ENCODE measurements at regions not wholly inside any gene's neighbourhood (a gene's known extent, or its start where the extent isn't known, plus 50 kb on each side); places are given as distances from the start of the nearest gene placed in this dataset.

GRCh38 chr11:34812905-34813576, 103.1 kb downstream of the APIP start:
- Histone ChIP-seq H3K27me3 (replicated peaks in 1 of 7) (peaks cover 0 to 7% (median 0%) of the 10 kb centered on the region in 7 donors), H3K9me3 (peaks cover 3 to 23% (median 20%) of the 10 kb centered on the region in 8 donors), H3K27ac (no peak overlapping the region), H3K4me1 (no peaks in the 10 kb centered on the region), H3K4me3 (no peak overlapping the region), H3K36me3 (no peaks in the 10 kb centered on the region)
- TF ChIP-seq CTCF (IDR thresholded peaks at IDR 0.05 in 8 of 11, conservative IDR thresholded peaks at IDR 0.05 in 3 of 11), result no peak
- no peak for TF ChIP-seq POLR2A (IDR thresholded peaks at IDR 0.05)
- WGBS, 5 donors, result 78 to 100% (median 93%) methylated on average over 1 of the region's 1 CpG
- intact Hi-C loops (cut with DNase I; ENCODE audit: low total_unique reads), result no loop called here
- DNase-seq, result no peak

- no peak for DNase-seq
- intact Hi-C loops (cut with DNase I; ENCODE audit: low total_unique reads), result no loop called here
- Histone ChIP-seq H3K4me1 (no peaks in the 10 kb centered on the region), H3K36me3 (no peaks in the 10 kb centered on the region), H3K4me3 (no peak overlapping the region), H3K27me3 (replicated peaks in 1 of 7) (peaks cover 0 to 7% (median 0%) of the 10 kb centered on the region in 7 donors), H3K27ac (no peak overlapping the region), H3K9me3 (peaks cover 3 to 23% (median 20%) of the 10 kb centered on the region in 8 donors)
- TF ChIP-seq POLR2A (IDR thresholded peaks at IDR 0.05) (no peak), POLR2AphosphoS5 (IDR thresholded peaks at IDR 0.05) (no peak), CTCF (IDR thresholded peaks at IDR 0.05 in 8 of 11, conservative IDR thresholded peaks at IDR 0.05 in 3 of 11) (no peak)
- WGBS, 5 donors, result 78 to 87% (median 84%) methylated on average over 3 of the region's 3 CpGs
These were observed 104.3 kb downstream of the APIP start for GRCh38 chr11:34811858-34812257.

GRCh38 chr11:34810107-34810562, 106.0 kb downstream of the APIP start:
- intact Hi-C loops (cut with DNase I; ENCODE audit: low total_unique reads), result no loop called here
- WGBS, 5 donors, result 89 to 99% (median 93%) methylated on average over 2 of the region's 2 CpGs

More at GRCh38 chr11:34810107-34810562, 106.0 kb downstream of the APIP start:
- H3K27ac ChIP-seq, result no peak overlapping the region
- no peaks in the 10 kb centered on the region for H3K36me3 ChIP-seq
- peaks cover 0 to 8% (median 0%) of the 10 kb centered on the region in 7 donors for H3K27me3 ChIP-seq (replicated peaks in 1 of 7)
- H3K4me3 ChIP-seq, result no peak overlapping the region
- TF ChIP-seq CTCF (IDR thresholded peaks at IDR 0.05 in 8 of 11, conservative IDR thresholded peaks at IDR 0.05 in 3 of 11) (no peak), POLR2A (IDR thresholded peaks at IDR 0.05) (no peak), POLR2AphosphoS5 (IDR thresholded peaks at IDR 0.05) (no peak)
- DNase-seq, result no peak
- H3K9me3 ChIP-seq, result peaks cover 3 to 23% (median 20%) of the 10 kb centered on the region in 8 donors
- no peaks in the 10 kb centered on the region for H3K4me1 ChIP-seq

All from spleen (tissue), 11 donors.